ENCODE measurements at regions not wholly inside any gene's neighbourhood (a gene's known extent, or its start where the extent isn't known, plus 50 kb on each side); places are given as distances from the start of the nearest gene placed in this dataset.

GRCh38 chr11:41955066-41955465 lies 495.6 kb upstream of the LRRC4C start:
- DNase-seq (ENCODE audit: low spot score in 2 of 2): no peak
- FAIRE-seq: no peak

DNA sequence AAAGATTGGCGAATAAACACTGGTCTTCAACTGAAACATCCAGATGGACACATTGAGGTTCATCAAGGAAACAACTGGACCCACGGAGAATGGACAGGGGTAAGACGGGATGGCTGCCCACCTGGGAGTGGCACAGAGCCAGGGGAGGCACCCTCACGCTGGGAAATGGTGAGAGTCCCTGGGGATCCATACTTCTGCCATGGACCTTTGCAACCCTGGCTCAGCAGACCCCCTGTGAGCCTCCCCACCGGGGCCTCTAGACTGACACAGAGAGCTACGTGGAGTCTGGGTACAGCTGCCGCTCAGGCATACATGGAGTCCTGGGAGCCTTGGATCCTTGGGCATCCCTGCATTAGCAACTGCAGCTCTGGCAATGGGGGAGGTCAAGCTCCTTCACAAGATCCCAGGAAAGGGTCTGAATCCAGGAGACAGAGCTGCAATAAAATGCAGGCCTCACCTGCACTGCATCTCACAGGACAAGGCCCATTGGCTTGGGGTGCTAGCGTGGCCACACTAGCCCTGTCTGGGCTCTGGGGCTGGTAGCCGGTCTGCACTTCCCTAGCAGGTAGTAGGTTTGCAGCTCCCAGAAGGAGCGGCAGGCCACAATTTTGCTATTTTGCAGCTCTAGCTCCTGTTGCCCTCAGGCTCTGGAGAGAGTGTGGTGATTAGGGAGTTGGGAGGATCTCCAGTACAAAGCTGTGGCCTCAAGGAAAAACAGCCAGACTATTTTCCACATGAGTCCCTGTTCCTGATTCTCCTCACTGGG lies 496.4 kb upstream of the LRRC4C start:
- no peak for FAIRE-seq
- DNase-seq (ENCODE audit: low spot score in 2 of 2): no peak

DNA sequence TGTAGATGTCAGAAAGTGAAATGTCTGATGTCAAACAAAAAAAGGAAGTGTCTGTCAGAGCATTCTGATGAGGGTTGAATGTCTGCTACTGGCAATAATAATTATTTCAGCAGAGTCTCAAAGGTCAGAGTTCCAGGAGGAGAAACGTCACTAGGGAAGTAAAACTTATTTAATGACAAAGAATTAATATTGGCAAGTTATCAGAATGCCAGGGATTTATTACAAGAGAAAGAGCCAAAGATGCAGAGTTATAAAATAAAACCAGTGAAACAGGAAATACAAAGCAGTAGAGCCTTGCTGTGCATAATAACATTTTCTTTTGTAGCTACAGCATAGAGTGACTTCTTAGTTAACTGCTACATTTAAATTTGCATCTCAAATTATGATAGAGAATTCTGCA lies 504.0 kb upstream of the LRRC4C start:
- DNase-seq (ENCODE audit: low spot score in 2 of 2): no peak
- FAIRE-seq: no peak

- DNase-seq (ENCODE audit: low spot score in 2 of 2): no peak
- no peak for FAIRE-seq
Measured at GRCh38 chr11:41970681-41971080, 511.2 kb upstream of the LRRC4C start.

- no peak for DNase-seq (ENCODE audit: low spot score in 2 of 2)
- FAIRE-seq: no peak
Measured at GRCh38 chr11:41971592-41971991, 512.1 kb upstream of the LRRC4C start.

- FAIRE-seq (no peak), DNase-seq (ENCODE audit: low spot score in 2 of 2) (no peak)
Measured at GRCh38 chr11:41978945-41979344, 519.5 kb upstream of the LRRC4C start.

DNA sequence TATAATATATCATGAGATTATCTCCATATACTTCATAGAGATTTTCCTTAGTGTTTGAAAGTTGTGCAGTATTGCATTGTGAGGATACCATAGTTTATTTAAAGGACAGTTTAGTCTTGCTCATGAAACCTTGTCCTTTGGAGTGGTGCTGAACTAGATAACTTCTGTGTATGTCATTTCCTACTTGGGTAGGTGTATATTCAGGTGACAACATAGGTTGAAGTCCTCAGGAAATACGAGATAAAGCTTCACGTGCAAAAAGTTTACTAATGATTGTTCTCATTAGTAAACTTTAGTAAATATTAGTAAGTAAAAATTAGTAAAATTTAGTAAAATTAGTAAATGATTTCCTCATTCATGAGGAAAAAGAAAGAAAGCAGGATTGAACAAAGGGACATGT lies 521.3 kb upstream of the LRRC4C start:
- FAIRE-seq (no peak), DNase-seq (ENCODE audit: low spot score in 2 of 2) (no peak)

- no peak for DNase-seq (ENCODE audit: low spot score in 2 of 2)
- FAIRE-seq: no peak
Measured at GRCh38 chr11:41982276-41982675, 522.8 kb upstream of the LRRC4C start.

- no peak for FAIRE-seq
- DNase-seq (ENCODE audit: low spot score in 2 of 2): no peak
Measured at GRCh38 chr11:41982975-41983374, 523.5 kb upstream of the LRRC4C start.

DNA sequence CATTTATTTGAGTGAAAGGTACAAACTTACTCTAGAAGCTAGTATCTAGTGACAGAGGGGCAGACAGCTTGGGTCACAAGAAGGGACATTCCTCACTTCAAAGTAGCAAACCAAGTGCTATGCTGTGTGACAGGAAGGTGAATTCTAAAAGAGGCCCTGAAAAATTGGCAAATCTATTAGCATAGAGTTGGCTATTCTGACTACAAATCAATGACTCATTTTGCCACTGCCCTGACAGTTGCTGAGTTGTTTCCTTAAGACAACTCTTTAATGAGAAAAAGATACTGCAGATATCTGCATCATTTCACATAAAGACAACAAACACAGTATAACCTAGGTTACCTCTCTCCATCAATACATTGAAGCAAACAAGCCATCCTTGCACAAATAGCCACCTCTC lies 524.0 kb upstream of the LRRC4C start:
- no peak for FAIRE-seq
- no peak for DNase-seq (ENCODE audit: low spot score in 2 of 2)

- no peak for DNase-seq (ENCODE audit: low spot score in 2 of 2)
- no peak for FAIRE-seq
Measured at GRCh38 chr11:41984023-41984422, 524.6 kb upstream of the LRRC4C start.

DNA sequence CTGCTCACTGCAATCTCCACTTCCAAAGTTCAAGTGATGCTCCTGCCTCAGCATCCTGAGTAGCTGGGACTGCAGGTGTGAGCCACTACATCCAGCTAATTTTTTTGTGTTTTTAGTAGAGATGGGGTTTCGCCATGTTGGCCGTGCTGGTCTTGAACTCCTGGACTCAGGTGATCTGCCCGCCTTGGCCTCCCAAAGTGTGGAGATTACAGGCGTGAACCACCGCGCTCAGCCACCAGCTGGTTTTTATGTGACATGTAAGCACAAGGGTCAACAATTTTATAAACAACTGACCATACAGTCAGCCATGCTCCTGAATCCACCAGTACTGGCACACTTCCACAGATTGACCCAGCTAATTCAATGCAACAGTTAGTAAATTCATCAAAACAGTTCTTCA lies 526.3 kb upstream of the LRRC4C start:
- FAIRE-seq (no peak), DNase-seq (ENCODE audit: low spot score in 2 of 2) (no peak)

GRCh38 chr11:41988951-41989572 lies 529.6 kb upstream of the LRRC4C start:
- DNase-seq (ENCODE audit: low spot score in 2 of 2): no peak

GRCh38 chr11:41989823-41990380 lies 530.5 kb upstream of the LRRC4C start:
- FAIRE-seq (no peak), DNase-seq (ENCODE audit: low spot score in 2 of 2) (no peak)

More at GRCh38 chr11:41988951-41989572, 529.6 kb upstream of the LRRC4C start:
- no peak for FAIRE-seq

DNA sequence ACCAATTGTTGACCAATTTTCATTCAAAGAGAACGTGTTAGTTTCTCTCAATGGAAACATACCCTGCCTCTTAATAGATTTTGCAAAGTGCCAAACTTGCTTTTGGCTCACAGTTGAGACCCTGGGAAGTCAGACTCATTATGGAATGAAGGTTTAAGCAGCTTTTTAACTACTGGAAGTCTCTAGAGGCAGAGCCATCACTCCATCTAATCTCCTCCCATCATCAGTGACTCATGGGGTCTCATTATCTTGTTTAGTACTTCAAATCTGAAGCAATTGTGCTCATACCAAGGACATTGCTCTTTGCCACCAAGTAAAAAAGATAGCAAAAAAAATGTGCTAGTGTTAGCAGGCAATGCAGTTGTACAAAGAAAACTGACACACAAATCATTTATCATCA lies 537.1 kb upstream of the LRRC4C start:
- no peak for DNase-seq (ENCODE audit: low spot score in 2 of 2)
- no peak for FAIRE-seq

DNA sequence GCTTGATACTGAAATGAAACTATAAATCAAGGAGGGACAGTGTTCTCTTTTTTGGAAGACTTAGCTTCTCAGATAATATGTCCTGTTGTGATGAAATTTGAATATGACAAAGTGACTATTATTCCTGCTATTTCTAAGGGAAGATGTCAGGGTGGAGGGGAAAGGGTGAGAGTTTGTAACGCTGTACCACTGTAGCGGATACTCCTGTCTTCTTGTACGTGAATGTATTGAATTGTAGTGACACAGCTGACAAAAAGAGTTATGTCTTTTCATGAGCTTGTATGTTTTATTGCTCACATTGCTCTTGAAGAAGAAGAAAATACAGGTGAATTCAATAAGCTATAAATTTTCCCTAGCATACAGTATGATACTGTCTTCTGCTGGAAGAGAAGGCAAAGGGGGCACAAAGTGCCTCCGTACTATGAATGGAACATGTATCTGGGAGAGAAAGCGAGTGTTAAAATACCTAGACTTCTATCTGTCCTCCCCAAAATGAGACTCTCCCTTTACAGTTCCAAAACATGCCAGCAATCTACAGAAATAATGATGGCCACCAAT lies 538.5 kb upstream of the LRRC4C start:
- DNase-seq (ENCODE audit: low spot score in 2 of 2): no peak
- no peak for FAIRE-seq

- FAIRE-seq (no peak), DNase-seq (ENCODE audit: low spot score in 2 of 2) (no peak)
Measured at GRCh38 chr11:41999066-41999465, 539.6 kb upstream of the LRRC4C start.

DNA sequence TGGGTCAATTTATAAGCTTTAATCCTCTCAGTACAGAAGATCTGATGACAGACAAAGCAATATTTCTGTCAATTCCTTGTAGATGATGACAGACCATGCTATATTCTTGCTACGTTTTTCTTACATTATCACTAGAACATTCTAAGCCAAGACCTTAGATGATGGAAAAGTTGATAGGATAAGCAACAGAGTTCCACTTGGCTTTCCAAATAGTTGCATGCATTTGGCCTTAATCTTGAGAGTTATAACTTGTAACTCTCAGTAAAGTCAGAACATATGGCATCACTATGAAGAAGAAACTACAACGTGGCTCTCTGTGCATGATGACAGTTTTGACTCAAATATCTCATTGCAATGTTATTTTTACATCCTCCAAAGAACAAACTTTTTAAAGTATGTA lies 544.3 kb upstream of the LRRC4C start:
- no peak for DNase-seq (ENCODE audit: low spot score in 2 of 2)
- FAIRE-seq: no peak

DNA sequence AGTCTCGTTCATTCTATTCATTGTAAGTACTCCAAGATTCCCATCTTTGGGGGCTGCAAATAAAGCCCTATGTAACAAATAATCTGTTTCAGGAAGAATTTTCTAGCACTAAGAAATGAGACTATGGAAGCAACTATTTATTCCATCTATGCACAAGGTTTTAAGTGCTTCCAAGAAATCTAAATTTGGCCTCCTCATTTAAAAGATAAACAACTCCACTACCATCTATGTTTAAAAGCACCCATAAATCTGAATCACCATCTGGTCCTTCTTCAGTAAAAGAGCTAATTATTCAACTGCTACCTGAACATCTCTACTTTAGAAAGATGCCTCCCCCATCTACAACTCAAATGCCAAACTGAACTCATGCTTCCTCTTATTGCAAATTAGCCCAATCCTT lies 547.3 kb upstream of the LRRC4C start:
- FAIRE-seq (no peak), DNase-seq (ENCODE audit: low spot score in 2 of 2) (no peak)

- DNase-seq (ENCODE audit: low spot score in 2 of 2) (no peak), FAIRE-seq (no peak)
Measured at GRCh38 chr11:42012271-42012670, 552.8 kb upstream of the LRRC4C start.

DNA sequence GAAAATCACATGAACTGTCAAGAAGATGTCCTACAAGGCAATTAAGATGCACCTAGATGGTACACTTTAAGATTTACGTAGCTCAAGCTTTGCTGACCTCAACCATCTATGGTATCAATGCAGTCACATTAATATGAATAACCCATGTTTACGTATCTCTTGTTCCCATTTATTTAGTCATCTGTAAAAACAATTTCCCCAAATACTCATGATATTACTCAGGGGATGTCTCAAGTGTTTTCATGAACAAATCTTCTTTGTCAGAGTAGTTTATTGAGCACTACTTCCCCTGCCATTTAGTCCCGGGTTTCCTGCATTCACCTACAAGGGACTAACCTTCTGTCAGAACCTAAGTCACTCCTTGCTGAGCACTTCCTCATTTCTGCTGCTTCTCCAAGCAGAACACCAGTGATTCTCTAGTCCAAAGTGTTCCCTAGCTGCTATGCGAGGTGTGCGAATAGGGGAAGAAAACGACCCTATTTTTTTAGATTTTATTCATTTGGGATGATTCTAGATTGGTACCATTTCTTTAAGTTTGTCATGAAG lies 554.3 kb upstream of the LRRC4C start:
- DNase-seq (ENCODE audit: low spot score in 2 of 2): no peak
- no peak for FAIRE-seq

All from frontal cortex (tissue), 3 donors.